HG03558 (cell line): ENCODE measurements at regions not wholly inside any gene's neighbourhood (a gene's known extent, or its start where the extent isn't known, plus 50 kb on each side); places are given as distances from the start of the nearest gene placed in this dataset.
"Not testable (repeated sequence)": the region's sequence is repeated elsewhere in the genome, so short reads cannot be mapped to it uniquely, and the experiment has no call there.

Source experiments
- ATAC-seq: cut with Tn5 transposase; IDR thresholded peaks from one replicate; pipeline ENCODE4 v1.9.1; 2021; ENCODE audit warnings: moderate number of reproducible peaks; ENCODE audit not compliant: unreplicated experiment; ENCODE audit errors: extremely low read depth

DNA sequence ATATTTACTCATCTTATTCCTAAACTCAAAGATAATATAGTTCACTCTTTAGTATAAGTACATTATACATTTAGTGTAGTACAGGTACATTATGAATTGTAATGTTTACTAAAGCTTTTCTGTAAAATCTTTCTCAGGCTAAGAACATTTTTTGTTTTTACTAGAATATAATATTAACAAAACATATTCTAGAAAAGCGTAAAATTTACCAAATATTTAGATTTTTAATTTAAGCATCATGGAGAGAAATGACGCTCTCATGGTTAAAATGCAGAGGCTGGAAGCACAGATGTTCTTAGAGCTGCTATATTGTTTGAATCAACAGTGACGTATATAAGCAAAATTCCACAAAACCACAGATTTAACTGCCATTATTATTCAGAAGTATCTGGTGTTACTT lies 54.7 kb upstream of the NBPF15 start:
- not testable (repeated sequence) for ATAC-seq

DNA sequence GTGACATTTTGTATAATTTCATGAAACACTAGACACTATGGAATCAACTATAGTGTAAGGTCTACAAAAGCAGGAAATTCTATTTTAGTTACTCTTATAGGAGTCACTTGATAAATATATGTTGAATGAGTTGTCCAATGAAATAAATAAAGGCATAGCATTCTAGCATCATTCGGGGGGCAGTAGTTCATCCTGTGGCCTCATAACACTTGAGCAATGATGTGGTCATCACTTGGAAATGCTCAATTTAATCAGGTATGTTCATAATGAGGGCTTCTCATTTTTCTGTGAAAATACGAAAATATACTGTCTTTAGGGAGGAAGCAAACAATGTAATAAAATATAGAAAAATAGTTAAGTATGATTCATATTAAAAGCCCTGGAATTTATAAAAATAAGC lies 55.4 kb upstream of the NBPF15 start:
- ATAC-seq, result not testable (repeated sequence)

GRCh38 chr1:144518439-144518838 lies 57.0 kb upstream of the NBPF15 start:
- ATAC-seq, result not testable (repeated sequence)

- not testable (repeated sequence) for ATAC-seq
Measured at GRCh38 chr1:144519528-144520189, 58.2 kb upstream of the NBPF15 start.

DNA sequence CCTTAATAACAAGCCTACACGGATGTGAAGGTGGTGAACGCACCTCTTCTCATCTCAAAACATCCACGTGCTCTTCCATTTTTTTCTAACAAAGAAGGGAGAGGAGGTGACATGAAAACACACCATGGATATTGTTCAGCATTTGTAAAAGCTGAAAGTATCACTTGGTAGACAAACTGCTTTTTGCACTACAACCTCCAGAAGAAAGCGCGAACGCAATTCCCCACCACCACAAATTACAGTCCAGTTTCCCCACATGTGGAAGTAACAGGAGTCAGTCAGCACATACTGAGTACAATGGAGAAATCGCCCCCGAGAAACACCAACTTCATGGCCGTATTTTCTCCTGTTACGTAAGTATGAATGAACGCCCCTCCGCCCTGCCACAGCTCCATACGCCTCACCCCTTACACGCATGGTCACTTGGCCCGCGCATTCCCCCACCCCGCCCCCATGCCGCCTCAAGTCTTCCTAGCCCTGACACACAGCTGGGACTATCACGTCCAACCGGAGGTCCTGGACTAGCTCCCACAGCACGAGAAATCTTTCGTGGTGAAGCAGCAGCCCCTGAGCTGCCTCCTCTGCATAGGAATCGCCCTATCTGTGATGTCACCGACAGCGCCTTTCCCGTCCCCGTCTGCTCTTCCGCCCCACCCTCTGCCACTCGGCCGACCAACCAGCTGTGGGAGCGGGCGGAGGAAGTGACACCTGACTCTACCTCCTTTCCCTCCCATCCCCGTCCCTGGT lies 62.4 kb upstream of the NBPF15 start:
- peak; percentile 66 for ATAC-seq

- ATAC-seq, result not testable (repeated sequence)
Measured at GRCh38 chr1:144532156-144532607, 60.5 kb upstream of the PPIAL4F start.

- ATAC-seq, result not testable (repeated sequence)
Measured at GRCh38 chr1:144533480-144533879, 59.2 kb upstream of the PPIAL4F start.

DNA sequence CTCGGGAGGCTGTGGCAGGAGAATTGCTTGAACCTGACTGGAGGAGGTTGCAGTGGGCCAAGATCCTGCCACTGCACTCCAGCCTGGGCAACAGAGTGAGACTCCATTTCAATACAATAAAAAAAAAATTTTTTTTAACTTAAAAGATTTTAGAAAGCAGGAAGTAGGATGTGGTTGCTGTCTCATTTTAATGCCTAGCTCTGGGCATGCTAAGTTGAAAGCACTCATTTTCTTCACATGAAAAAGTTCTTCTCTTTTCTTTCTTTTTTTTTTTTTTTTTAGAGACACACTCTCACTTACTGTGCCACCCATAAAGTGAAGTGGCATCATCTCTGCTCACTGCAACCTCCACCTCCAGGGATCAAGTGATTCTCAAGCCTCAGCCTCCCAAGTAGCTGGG lies 58.4 kb upstream of the PPIAL4F start:
- ATAC-seq, result not testable (repeated sequence)

DNA sequence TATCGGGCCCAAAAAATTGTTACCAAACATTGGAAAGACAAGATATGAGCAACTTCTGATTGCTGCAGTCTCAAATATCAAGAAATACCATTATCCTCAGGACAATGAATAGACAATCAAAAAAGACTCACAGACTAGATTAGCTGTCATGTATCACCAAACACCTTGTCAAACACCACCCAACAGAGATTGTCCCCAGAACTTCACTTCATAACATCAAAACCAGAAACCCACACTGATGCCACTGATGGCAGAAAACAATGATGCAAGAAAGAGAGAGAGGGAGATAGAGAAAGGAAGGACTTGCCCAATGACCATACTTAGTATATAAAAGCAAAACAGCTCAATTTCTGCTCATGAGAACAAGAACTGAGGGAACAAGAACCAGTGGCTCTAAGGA lies 56.0 kb upstream of the PPIAL4F start:
- ATAC-seq, result not testable (repeated sequence)

DNA sequence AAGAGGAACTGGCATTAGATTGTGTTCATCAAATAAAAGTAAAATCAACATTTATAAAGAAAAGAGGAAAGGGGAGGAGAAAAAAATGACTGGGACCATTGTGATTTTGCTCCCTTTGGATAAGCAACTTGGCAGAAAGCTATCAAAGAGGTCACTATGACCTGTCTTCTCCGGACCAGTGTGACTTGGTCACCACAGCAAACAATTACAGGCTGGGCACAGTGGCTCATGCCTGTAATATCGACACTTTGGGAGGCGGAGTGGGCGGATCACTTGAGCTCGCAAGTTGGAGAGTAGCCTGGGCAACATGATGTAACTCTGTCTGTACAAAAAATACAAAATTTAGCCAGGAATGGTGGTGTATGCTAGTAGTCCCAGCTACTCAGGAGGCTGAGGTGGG lies 55.5 kb upstream of the PPIAL4F start:
- not testable (repeated sequence) for ATAC-seq

- not testable (repeated sequence) for ATAC-seq
Measured at GRCh38 chr1:144538736-144539135, 54.0 kb upstream of the PPIAL4F start.

DNA sequence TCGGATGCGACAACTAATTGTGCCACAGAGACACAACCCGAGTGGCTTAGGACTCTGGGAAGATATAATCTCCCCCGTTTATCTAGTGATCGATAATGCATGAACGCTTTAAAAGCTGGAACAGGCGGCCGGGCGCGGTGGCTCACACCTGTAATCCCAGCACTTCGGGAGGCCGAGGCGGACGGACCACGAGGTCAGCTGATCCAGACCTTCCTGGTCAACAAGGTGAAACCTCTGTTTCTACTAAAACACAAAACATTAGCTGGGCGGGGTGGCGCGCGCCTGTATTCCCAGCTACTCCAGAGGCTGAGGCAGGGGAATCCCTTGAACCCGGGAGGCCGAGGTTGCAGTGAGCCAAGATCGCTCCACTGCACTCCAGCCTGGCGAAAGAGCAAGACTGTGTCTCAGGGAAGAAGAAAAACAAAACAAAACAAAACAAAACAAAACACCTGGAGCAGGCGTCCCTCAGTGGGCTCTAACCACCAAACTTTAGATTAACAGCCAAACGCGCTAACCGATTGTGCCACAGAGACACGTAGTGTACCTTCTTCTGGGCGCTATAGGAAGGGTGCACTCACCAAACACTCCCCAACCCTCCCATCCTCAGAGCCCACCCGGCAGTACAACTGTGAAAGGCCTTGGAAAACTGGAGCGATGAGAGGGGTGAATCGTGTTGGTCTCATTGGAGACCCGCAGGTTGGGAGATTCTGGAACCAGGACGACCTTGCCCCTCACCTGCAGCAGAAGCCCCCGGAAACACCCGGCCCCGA lies 53.3 kb upstream of the PPIAL4F start:
- ATAC-seq, result not testable (repeated sequence)
